IPS DF 6.9 (cell line): ENCODE measurements at regions not wholly inside any gene's neighbourhood (a gene's known extent, or its start where the extent isn't known, plus 50 kb on each side); places are given as distances from the start of the nearest gene placed in this dataset.
"Not testable (repeated sequence)": the region's sequence is repeated elsewhere in the genome, so short reads cannot be mapped to it uniquely, and the experiment has no call there.

Experiments used
- DNase-seq: peaks from one replicate; pipeline ENCODE4 v3.0.0-alpha.2; 2013; ENCODE audit warnings: low read depth, low spot score
- H3K27ac ChIP-seq: one replicate; pipeline ENCODE4 v1.5.1; 2013; ENCODE audit warnings: low read length, control low read depth
- H3K27me3 ChIP-seq: 2 replicates; pipeline ENCODE4 v1.6.1; 2013; ENCODE audit warnings: mild to moderate bottlenecking, low read length; ENCODE audit not compliant: control insufficient read depth, insufficient read depth
- H3K36me3 ChIP-seq: 2 replicates; pipeline ENCODE4 v1.6.1; 2013; ENCODE audit warnings: low read length; ENCODE audit not compliant: control insufficient read depth, insufficient read depth
- H3K4me1 ChIP-seq: 2 replicates; pipeline ENCODE4 v1.6.1; 2013; ENCODE audit warnings: low read length; ENCODE audit not compliant: control insufficient read depth, insufficient read depth
- H3K4me3 ChIP-seq: 2 replicates; pipeline ENCODE4 v1.5.1; 2013; ENCODE audit warnings: mild to moderate bottlenecking, low read length
- H3K9me3 ChIP-seq: 2 replicates; pipeline ENCODE4 v1.6.1; 2013; ENCODE audit warnings: low read length, inconsistent platforms; ENCODE audit not compliant: control insufficient read depth, insufficient read depth
- WGBS: extraction: QIAGEN DNeasy Blood & Tissue Kit; methylation state at CpG from one replicate; pipeline ENCODE4 v1.1.7; 2013; ENCODE audit warnings: mixed read lengths, missing lambda C conversion rate; ENCODE audit not compliant: insufficient read length, insufficient coverage; 5-methylcytosine and 5-hydroxymethylcytosine counted together

DNA sequence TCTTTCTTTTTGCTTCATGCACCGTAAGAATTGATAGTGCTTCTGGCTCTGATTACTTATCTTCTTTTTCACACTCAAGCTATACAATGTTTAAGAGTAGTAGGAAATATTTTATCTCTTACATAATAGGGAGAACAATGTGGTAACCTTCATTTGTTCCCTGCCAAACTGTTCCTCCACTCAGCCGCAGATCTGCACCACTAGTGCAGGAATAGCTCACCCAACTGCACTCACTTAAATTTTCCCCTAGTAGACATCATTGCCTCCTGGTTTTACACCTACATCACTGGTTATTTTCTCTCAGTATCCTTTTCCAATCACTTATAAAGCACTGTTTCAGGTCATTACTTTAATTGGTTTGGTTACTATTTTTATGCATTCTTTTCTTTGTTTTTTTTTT lies 283.5 kb upstream of the ZNF804A start:
- Histone ChIP-seq H3K9me3 (no peaks in the 10 kb centered on the region), H3K27ac (no peak overlapping the region), H3K4me1 (no peaks in the 10 kb centered on the region), H3K36me3 (no peaks in the 10 kb centered on the region), H3K4me3 (no peak overlapping the region), H3K27me3 (no peaks in the 10 kb centered on the region)
- DNase-seq = no peak
- WGBS = no CpG with 5 or more reads among the region's 2 CpGs

DNA sequence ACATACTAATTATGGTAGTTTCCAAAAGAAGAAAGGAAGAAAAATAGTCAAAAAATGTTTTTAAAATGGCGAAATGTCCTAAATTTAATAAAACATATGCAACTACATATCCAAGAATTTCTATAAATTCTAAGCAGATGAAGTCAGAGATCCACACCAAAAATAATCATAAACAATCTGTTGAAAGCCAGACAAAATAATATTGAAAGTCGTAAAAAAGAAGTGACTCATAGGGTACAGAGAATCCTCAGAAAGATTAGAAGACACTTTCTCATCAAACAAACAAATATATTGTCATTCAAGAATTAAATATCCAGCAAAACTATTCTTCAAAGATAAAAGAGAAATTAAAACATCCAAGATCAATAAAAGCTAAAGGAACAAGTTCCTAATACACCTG lies 281.4 kb upstream of the ZNF804A start:
- H3K27me3 ChIP-seq = no peaks in the 10 kb centered on the region
- no CpG with 5 or more reads among the region's 2 CpGs for WGBS
- DNase-seq = no peak
- no peaks in the 10 kb centered on the region for H3K36me3 ChIP-seq
- H3K9me3 ChIP-seq = no peaks in the 10 kb centered on the region
- no peak overlapping the region for H3K4me3 ChIP-seq
- H3K4me1 ChIP-seq = no peaks in the 10 kb centered on the region
- no peak overlapping the region for H3K27ac ChIP-seq

DNA sequence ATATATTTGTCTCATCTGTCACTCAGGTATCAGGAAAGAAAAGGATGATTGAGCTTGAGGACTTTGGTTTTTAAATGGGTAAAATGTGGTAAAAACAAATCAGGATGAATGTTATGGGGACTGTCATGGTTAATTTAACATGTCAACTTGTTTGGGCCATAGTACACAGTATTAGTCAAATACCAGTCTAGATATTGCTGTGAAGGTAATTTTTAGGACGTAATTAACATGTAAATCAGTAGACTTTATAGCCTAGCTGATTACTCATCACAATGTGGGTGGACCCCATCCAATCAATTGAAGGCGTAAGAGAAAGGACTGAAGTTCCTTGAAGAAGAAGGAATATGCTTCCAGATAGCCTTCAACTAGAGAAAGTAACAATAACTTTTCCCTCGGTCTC lies 275.7 kb upstream of the ZNF804A start:
- Histone ChIP-seq H3K4me1 (no peaks in the 10 kb centered on the region), H3K27me3 (no peaks in the 10 kb centered on the region), H3K36me3 (no peaks in the 10 kb centered on the region), H3K27ac (no peak overlapping the region), H3K4me3 (no peak overlapping the region), H3K9me3 (no peaks in the 10 kb centered on the region)
- no peak for DNase-seq
- WGBS = no CpG with 5 or more reads among the region's 3 CpGs

DNA sequence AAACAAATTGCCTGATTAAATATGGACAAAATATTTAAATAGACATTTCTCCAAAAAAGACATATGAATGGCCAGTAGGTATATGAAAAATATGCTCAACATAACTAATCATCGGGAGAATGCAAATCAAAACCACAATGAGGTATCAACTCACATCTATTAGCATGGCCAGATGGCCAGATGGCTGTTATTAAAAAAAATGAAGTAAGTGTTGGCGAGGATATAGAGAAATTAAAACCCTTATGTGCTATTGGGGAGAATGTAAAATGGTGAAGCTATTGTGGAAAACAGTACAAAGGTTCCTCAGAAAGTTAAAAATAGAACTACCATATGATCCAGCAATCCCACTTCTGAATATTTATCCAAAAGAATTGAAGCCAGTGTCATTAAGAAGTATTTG lies 272.3 kb upstream of the ZNF804A start:
- H3K36me3 ChIP-seq = no peaks in the 10 kb centered on the region
- no CpG with 5 or more reads among the region's 2 CpGs for WGBS
- H3K9me3 ChIP-seq = no peaks in the 10 kb centered on the region
- H3K4me3 ChIP-seq = no peak overlapping the region
- H3K4me1 ChIP-seq = no peaks in the 10 kb centered on the region
- DNase-seq = no peak
- H3K27me3 ChIP-seq = no peaks in the 10 kb centered on the region
- H3K27ac ChIP-seq = no peak overlapping the region

DNA sequence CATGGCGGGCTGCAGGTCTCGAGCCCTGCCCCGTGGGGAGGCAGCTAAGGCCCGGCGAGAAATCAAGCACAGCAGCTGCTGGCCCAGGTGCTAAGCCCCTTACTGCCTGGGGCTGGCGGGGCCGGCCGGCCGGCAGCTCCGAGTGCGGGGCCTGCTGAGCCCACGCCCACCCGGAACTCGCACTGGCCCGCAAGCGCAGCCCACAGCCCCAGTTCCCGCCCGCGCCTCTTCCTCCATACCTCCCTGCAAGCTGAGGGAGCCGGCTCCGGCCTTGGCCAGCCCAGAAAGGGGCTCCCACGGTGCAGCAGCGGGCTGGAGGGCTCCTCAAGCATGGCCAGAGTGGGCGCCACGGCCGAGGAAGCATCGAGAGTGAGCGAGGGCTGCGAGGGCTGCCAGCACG lies 270.5 kb upstream of the ZNF804A start:
- H3K4me3 ChIP-seq, DNase-seq: not testable (repeated sequence)
- WGBS = no CpG with 5 or more reads among the region's 30 CpGs

DNA sequence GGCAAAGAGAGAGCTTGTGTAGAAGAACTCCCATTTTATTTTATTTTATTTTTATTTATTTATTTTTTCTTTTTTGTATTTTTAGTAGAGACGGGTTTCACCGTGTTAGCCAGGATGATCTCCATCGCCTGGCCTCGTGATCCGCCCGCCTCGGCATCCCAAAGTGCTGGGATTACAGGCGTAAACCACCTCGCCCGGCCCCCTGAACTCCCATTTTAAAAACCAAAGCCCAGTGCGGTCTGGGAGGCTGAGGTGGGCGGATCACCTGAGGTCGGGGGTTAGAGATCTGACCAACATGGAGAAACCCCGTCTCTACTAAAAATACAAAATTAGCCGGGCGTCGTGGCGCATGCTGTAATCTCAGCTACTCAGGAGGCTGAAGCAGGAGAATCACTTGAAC lies 267.8 kb upstream of the ZNF804A start:
- not testable (repeated sequence) for H3K9me3 ChIP-seq, H3K4me1 ChIP-seq, H3K27ac ChIP-seq, H3K4me3 ChIP-seq, H3K36me3 ChIP-seq, H3K27me3 ChIP-seq, DNase-seq
- WGBS = no CpG with 5 or more reads among the region's 18 CpGs

More for the DNA sequence above, 270.5 kb upstream of the ZNF804A start:
- H3K27ac ChIP-seq, H3K27me3 ChIP-seq, H3K4me1 ChIP-seq, H3K9me3 ChIP-seq, H3K36me3 ChIP-seq: not testable (repeated sequence)

DNA sequence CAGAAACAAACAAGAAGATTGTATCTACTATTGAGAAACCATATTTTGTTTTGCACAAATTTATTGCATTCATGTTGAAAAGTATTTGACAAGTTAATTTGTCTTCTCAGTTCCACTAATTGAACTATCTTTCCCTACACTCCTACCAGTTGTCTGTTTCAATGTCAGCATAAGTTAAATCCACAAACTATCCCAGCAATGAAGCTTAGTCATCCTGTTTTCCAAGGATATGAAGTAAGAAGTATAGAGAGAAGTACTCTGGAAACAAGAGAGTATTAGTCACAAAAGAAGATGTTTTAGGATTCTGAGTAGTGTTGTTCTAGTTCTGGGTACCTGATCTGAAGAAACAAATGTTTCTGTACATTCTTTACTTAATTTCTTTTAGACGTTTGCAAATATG lies 261.6 kb upstream of the ZNF804A start:
- H3K27me3 ChIP-seq = peaks cover 7% of the 10 kb centered on the region; the same call in 1 of the 2 replicates
- no peak for DNase-seq
- no peaks in the 10 kb centered on the region for H3K4me1 ChIP-seq
- no peaks in the 10 kb centered on the region for H3K9me3 ChIP-seq
- H3K27ac ChIP-seq = no peak overlapping the region
- H3K36me3 ChIP-seq = no peaks in the 10 kb centered on the region
- H3K4me3 ChIP-seq = no peak overlapping the region
- no CpG with 5 or more reads among the region's 1 CpG for WGBS

DNA sequence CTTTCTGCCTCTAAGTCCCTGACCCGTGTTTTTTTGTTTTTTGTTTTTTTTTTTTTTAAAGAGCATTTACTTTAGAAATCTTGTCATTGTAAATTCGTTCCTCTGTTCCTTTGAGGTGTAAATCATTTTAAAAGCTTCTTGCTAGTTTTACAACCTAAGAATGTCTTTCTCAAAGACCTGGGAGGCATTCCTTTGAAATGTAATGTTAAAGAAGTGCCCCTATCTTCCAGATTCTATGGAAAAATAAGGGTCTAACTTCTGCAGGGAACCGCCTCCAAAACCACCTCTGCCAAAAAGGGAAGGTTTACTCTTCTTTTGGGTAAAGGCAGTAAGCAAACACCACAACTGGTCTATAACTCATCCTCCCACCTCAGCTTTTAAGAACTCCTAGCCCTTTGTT lies 259.6 kb upstream of the ZNF804A start:
- H3K4me3 ChIP-seq = no peak overlapping the region
- DNase-seq = peak; percentile 4
- no peak overlapping the region for H3K27ac ChIP-seq
- no CpG with 5 or more reads among the region's 3 CpGs for WGBS
- H3K9me3 ChIP-seq = no peaks in the 10 kb centered on the region
- peaks cover 7% of the 10 kb centered on the region; the same call in 1 of the 2 replicates for H3K27me3 ChIP-seq
- H3K4me1 ChIP-seq = no peaks in the 10 kb centered on the region
- H3K36me3 ChIP-seq = no peaks in the 10 kb centered on the region

DNA sequence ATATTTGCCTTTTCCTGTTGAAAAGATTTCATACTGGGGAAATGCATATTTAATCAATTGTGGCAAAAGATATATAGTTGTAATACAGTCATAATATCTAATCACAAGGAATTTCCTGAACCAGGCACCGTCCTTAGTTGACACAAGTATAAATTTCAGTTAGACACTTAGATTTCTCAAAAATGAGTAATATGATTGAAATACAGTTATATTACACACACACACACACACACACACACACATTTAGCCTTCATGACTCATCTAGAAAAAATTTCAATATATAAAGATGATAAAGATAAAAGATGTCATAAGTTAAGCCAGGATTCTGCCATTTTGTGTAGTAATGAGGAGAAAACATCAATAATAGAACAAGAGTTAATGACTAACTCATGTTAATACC lies 258.4 kb upstream of the ZNF804A start:
- no peak overlapping the region for H3K4me3 ChIP-seq
- no peaks in the 10 kb centered on the region for H3K36me3 ChIP-seq
- H3K9me3 ChIP-seq = no peaks in the 10 kb centered on the region
- WGBS = no CpG with 5 or more reads among the region's 1 CpG
- peaks cover 7% of the 10 kb centered on the region; the same call in 1 of the 2 replicates for H3K27me3 ChIP-seq
- H3K4me1 ChIP-seq = no peaks in the 10 kb centered on the region
- no peak overlapping the region for H3K27ac ChIP-seq
- no peak for DNase-seq

DNA sequence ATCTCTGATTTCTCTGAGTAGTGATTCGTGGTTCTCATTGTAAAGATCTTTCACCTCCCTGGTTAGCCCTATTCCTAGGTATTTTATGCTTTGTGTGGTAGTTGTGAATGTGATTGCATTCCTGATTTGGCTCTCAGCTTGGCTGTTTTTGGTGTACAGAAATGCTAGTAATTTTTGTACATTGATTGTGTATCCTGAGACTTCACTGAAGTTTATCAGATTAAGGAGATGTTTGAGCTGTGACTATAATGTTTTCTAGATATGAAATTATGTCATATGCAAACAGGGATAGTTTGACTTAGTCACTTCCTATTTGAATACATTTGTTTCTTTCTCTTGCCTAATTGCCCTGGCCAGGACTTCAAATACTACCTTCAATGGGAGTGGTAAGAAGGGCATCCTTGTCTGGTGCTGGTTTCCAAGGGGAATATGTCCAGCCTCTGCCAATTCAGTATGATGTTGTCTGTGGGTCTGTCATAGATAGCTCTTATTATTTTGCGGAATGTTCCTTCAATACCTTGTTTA lies 251.9 kb upstream of the ZNF804A start:
- no peaks in the 10 kb centered on the region for H3K36me3 ChIP-seq
- no CpG with 5 or more reads among the region's 2 CpGs for WGBS
- DNase-seq = no peak
- no peaks in the 10 kb centered on the region for H3K9me3 ChIP-seq
- no peak overlapping the region for H3K4me3 ChIP-seq
- no peaks in the 10 kb centered on the region for H3K4me1 ChIP-seq
- no peak overlapping the region for H3K27ac ChIP-seq
- H3K27me3 ChIP-seq = no peaks in the 10 kb centered on the region; the same call in 1 of the 2 replicates

DNA sequence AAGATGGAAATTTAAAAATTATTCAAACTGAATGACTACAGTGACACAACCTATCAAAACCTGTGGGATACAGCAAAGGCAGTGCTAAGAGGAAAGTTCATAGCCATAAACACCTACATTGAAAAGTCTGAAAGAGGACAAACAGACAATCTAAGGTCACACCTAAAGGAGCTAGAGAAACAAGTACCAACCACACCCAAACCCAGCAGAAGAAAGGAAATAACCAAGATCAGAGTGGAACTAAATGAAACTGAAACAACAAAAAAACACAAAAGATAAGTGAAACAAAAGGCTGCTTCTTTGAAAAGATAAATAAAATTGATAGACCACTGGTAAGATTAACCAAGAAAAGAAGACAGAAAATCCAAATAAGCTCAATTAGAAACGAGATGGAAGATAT lies 247.2 kb upstream of the ZNF804A start:
- Histone ChIP-seq H3K27me3 (no peaks in the 10 kb centered on the region), H3K4me3 (no peak overlapping the region), H3K27ac (no peak overlapping the region), H3K36me3 (no peaks in the 10 kb centered on the region), H3K9me3 (no peaks in the 10 kb centered on the region), H3K4me1 (no peaks in the 10 kb centered on the region)
- DNase-seq = no peak
- WGBS = no CpG with 5 or more reads among the region's 1 CpG
